Hepatocyte (in vitro differentiated cells): ENCODE measurements at regions not wholly inside any gene's neighbourhood (a gene's known extent, or its start where the extent isn't known, plus 50 kb on each side); places are given as distances from the start of the nearest gene placed in this dataset.

Experiments
- DNase-seq: peaks from one replicate; pipeline ENCODE4 v3.0.0-alpha.2; 2016; ENCODE audit warnings: low spot score
- H2AFZ ChIP-seq: fragments of 200-600 bp; sonication (generic); 2 replicates; pipeline ENCODE4 v1.6.0; 2016; ENCODE audit warnings: antibody characterized with exemption, mild to moderate bottlenecking
- H3K27ac ChIP-seq: fragments of 200-600 bp; sonication (generic); 2 replicates; pipeline ENCODE4 v1.5.1; 2016; ENCODE audit warnings: mild to moderate bottlenecking
- H3K27me3 ChIP-seq: fragments of 200-600 bp; sonication (generic); 2 replicates; pipeline ENCODE4 v1.6.1; 2016
- H3K36me3 ChIP-seq: fragments of 200-600 bp; sonication (generic); replicated peaks from 2 replicates; pipeline ENCODE4 v1.5.1; 2016; ENCODE audit warnings: low read depth; ENCODE audit not compliant: insufficient read depth
- H3K4me1 ChIP-seq: fragments of 200-600 bp; sonication (generic); 2 replicates; pipeline ENCODE4 v1.5.1; 2016; ENCODE audit warnings: mild to moderate bottlenecking, moderate library complexity; ENCODE audit not compliant: insufficient read depth
- H3K4me2 ChIP-seq: fragments of 200-600 bp; sonication (generic); 2 replicates; pipeline ENCODE4 v1.6.0; 2016
- H3K4me3 ChIP-seq: fragments of 200-600 bp; sonication (generic); 2 replicates; pipeline ENCODE4 v1.5.1; 2016; ENCODE audit warnings: mild to moderate bottlenecking
- H3K79me2 ChIP-seq: fragments of 200-600 bp; sonication (generic); 2 replicates; pipeline ENCODE4 v1.6.0; 2017; ENCODE audit warnings: mild to moderate bottlenecking
- H3K9me2 ChIP-seq: fragments of 200-600 bp; sonication (generic); replicated peaks from 2 replicates; pipeline ENCODE4 v1.6.0; 2017; ENCODE audit warnings: mild to moderate bottlenecking; ENCODE audit not compliant: insufficient read depth
- H3K9me3 ChIP-seq: fragments of 200-600 bp; sonication (generic); 2 replicates; pipeline ENCODE4 v1.5.1; 2016; ENCODE audit warnings: low read depth, mild to moderate bottlenecking
- H4K20me1 ChIP-seq: fragments of 200-600 bp; sonication (generic); 2 replicates; pipeline ENCODE4 v1.6.0; 2016; ENCODE audit warnings: mild to moderate bottlenecking; ENCODE audit not compliant: insufficient read depth, poor library complexity, severe bottlenecking
- CTCF ChIP-seq: fragments of 200-600 bp; sonication (generic); IDR thresholded peaks from 2 replicates; pipeline ENCODE4 v1.5.1; 2016; ENCODE audit warnings: antibody characterized with exemption, mild to moderate bottlenecking; ENCODE audit not compliant: poor library complexity
- EZH2 ChIP-seq: fragments of 200-600 bp; sonication (generic); IDR thresholded peaks from 2 replicates; pipeline ENCODE4 v1.6.1; 2016; ENCODE audit warnings: antibody characterized with exemption, mild to moderate bottlenecking, borderline replicate concordance
- EZH2phosphoT487 ChIP-seq: fragments of 200-600 bp; sonication (generic); IDR thresholded peaks from one replicate; pipeline ENCODE4 v1.6.1; 2018; ENCODE audit warnings: antibody characterized with exemption, mild to moderate bottlenecking, low read depth, moderate library complexity; ENCODE audit not compliant: unreplicated experiment, severe bottlenecking
- WGBS: methylation state at CpG from one replicate; pipeline ENCODE4 v1.1.6; 2016; ENCODE audit warnings: low lambda C conversion rate; ENCODE audit errors: missing lambda C conversion rate; 5-methylcytosine and 5-hydroxymethylcytosine counted together

GRCh38 chr13:111872475-111873150 is 194.3 kb upstream of the SOX1 start:
- Histone ChIP-seq H3K4me2 (no peak overlapping the region), H3K4me1 (no peaks in the 10 kb centered on the region), H3K79me2 (no peaks in the 10 kb centered on the region), H3K36me3 (no peaks in the 10 kb centered on the region), H4K20me1 (no peaks in the 10 kb centered on the region), H3K27ac (no peak overlapping the region), H3K9me2 (no peaks in the 10 kb centered on the region), H3K4me3 (no peak overlapping the region), H3K9me3 (no peaks in the 10 kb centered on the region), H2AFZ (no peak overlapping the region), H3K27me3 (peaks cover 19% of the 10 kb centered on the region)
- TF ChIP-seq CTCF, result no peak
- no peak for TF ChIP-seq EZH2phosphoT487
- no peak for TF ChIP-seq EZH2
- WGBS, result 88% methylated on average over 12 of the region's 12 CpGs
- no peak for DNase-seq

GRCh38 chr13:111873676-111874178 is 193.2 kb upstream of the SOX1 start:
- Histone ChIP-seq H3K79me2 (no peaks in the 10 kb centered on the region), H3K36me3 (no peaks in the 10 kb centered on the region), H2AFZ (no peak overlapping the region), H3K4me3 (no peak overlapping the region), H4K20me1 (no peaks in the 10 kb centered on the region), H3K9me3 (no peaks in the 10 kb centered on the region), H3K4me1 (no peaks in the 10 kb centered on the region), H3K27ac (no peak overlapping the region), H3K4me2 (no peak overlapping the region), H3K27me3 (peaks cover 19% of the 10 kb centered on the region), H3K9me2 (no peaks in the 10 kb centered on the region)
- WGBS, result 85% methylated on average over 8 of the region's 8 CpGs
- TF ChIP-seq EZH2phosphoT487 (no peak), EZH2 (no peak), CTCF (no peak)
- DNase-seq, result no peak

- Histone ChIP-seq H4K20me1 (no peaks in the 10 kb centered on the region), H2AFZ (no peak overlapping the region), H3K4me3 (no peak overlapping the region), H3K9me3 (no peaks in the 10 kb centered on the region), H3K9me2 (no peaks in the 10 kb centered on the region), H3K4me1 (no peaks in the 10 kb centered on the region), H3K79me2 (no peaks in the 10 kb centered on the region), H3K36me3 (no peaks in the 10 kb centered on the region), H3K27me3 (peaks cover 19% of the 10 kb centered on the region), H3K4me2 (no peak overlapping the region), H3K27ac (no peak overlapping the region)
- WGBS, result 92% methylated on average over 13 of the region's 13 CpGs
- no peak for DNase-seq
- no peak for TF ChIP-seq EZH2phosphoT487
- TF ChIP-seq CTCF, result no peak
- TF ChIP-seq EZH2, result no peak
Measured at GRCh38 chr13:111874981-111875380, 192.0 kb upstream of the SOX1 start.
